ENCODE measurements at regions not wholly inside any gene's neighbourhood (a gene's known extent, or its start where the extent isn't known, plus 50 kb on each side); places are given as distances from the start of the nearest gene placed in this dataset.
"Not testable (repeated sequence)": the region's sequence is repeated elsewhere in the genome, so short reads cannot be mapped to it uniquely, and the experiment has no call there.

DNA sequence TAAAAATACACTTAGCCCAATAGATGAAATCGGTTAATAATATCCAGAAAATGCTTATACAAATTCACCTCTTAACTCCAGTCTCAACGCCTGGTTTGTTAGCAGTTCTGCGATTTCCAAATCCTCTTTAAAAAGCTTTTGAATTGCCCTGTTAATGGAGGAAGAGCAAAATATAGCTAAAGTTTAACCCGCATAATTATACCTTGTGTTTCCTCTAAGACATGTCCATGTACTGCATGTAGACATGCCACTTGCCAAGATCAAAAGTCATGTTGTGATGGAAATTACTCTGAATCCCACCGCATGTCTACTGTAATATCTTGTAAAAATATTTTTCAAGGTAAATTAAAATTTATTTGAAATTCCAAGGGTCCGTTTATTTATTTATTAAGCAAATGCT is 291.2 kb upstream of the LRP1B start:
- H3K4me3 ChIP-seq (ENCODE audit: low read depth, low read length): no peak overlapping the region
- no peak for DNase-seq (ENCODE audit: low read depth)
- TF ChIP-seq, protein P1, sequence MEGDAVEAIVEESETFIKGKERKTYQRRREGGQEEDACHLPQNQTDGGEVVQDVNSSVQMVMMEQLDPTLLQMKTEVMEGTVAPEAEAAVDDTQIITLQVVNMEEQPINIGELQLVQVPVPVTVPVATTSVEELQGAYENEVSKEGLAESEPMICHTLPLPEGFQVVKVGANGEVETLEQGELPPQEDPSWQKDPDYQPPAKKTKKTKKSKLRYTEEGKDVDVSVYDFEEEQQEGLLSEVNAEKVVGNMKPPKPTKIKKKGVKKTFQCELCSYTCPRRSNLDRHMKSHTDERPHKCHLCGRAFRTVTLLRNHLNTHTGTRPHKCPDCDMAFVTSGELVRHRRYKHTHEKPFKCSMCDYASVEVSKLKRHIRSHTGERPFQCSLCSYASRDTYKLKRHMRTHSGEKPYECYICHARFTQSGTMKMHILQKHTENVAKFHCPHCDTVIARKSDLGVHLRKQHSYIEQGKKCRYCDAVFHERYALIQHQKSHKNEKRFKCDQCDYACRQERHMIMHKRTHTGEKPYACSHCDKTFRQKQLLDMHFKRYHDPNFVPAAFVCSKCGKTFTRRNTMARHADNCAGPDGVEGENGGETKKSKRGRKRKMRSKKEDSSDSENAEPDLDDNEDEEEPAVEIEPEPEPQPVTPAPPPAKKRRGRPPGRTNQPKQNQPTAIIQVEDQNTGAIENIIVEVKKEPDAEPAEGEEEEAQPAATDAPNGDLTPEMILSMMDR (IDR thresholded peaks at IDR 0.05; ENCODE audit: low read depth, low read length, missing control alignments): no peak

DNA sequence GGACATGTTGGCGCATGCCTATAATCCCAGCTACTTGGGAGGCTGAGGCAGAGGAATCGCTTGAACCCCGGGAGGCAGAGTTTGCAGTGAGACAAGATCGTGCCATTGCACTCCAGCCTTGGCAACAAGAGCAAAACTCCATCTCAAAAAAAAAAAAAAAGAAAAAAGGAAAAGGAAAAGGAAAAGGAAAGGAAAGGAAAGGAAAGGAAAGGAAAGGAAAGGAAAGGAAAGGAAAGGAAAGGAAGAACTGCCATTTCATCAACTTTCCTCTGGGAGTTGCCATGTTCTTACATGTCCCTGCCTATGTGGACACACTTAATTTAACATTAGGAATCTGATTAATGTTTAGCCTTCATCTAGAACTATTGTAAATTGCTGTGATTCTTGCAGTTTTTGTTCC is 287.9 kb upstream of the LRP1B start:
- not testable (repeated sequence) for DNase-seq (ENCODE audit: low read depth); H3K4me3 ChIP-seq (ENCODE audit: low read depth, low read length)

DNA sequence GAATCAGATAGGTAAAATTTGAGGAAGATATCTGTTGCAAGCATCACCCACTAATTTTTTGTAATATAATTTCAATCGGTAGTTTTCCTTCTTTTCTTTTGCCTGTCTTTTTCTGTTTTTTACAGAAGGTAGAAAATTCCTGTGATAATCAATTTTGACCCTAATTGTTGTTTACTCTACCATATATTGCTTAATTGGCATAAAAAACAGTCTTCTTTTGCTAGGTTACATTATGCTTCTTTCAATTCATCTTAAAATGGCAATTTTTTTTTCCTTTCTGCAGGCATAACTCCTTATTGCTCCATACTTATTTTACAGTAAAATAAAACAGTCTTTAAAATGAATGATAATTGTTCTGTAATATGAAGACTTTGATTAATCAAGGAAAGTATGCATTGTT is 286.2 kb upstream of the LRP1B start:
- TF ChIP-seq, protein P1 (IDR thresholded peaks at IDR 0.05; ENCODE audit: low read depth, low read length, missing control alignments): no peak
- DNase-seq (ENCODE audit: low read depth): no peak
- H3K4me3 ChIP-seq (ENCODE audit: low read depth, low read length): no peak overlapping the region

DNA sequence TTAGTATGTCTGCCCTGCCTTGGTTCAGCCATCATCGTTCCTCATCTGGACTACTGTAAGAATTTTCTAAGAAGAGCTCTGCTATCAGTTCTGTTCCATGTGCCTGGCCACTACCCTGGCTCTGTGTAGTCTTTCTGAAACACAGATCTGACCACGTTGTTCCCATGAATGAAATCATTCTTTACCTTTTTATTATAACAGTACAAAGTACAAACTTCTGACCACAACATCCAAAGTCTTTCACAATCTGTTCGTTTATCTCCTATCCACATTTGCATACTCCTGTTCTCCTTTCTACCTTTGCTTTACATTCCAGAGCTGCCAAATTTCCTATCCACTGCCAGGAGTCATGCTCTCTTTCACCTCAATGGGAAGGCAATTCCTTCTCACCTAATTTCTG is 284.6 kb upstream of the LRP1B start:
- TF ChIP-seq, protein P1 (IDR thresholded peaks at IDR 0.05; ENCODE audit: low read depth, low read length, missing control alignments): no peak
- H3K4me3 ChIP-seq (ENCODE audit: low read depth, low read length): no peak overlapping the region
- no peak for DNase-seq (ENCODE audit: low read depth)

DNA sequence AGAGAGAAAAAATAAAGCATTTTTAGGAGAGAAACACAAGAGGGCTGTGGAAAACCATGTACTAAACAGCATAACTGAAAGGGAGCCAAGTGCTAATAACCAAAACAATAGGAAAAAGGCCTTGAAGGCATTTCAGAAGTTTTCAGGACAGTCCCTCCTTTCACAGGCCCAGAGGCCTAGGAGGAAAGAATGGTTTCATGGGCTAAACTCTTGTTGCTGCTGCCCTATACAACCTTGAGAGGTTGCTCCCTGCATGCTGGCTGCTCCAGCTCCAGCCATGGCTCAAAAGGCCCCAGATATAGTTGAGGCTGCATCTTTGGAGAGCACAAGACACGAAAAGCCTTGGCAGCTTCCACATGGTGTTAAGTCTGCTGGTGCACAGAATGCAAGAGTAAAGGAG is 267.4 kb upstream of the LRP1B start:
- no peak for DNase-seq (ENCODE audit: low read depth)
- TF ChIP-seq, protein P1 (IDR thresholded peaks at IDR 0.05; ENCODE audit: low read depth, low read length, missing control alignments): no peak
- H3K4me3 ChIP-seq (ENCODE audit: low read depth, low read length): no peak overlapping the region

DNA sequence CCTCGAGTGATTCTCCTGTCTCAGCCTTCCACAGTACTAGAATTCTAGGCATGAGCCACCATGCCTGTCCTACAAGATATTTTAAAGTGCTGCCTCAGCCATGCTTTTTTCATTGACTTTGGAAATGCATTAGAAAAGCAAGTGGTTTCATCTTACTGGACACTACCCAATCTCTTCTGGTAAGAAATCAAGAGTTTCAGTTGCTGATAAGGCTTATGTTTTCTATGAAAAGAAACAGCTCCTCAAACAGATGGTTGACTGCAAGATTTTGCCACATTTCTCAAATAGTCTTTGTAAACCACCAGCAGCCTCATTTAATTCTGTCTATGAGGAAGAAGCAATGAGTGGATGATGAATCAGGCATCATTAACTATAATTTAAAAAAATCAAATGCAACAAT is 264.5 kb upstream of the LRP1B start:
- no peak overlapping the region for H3K4me3 ChIP-seq (ENCODE audit: low read depth, low read length)
- TF ChIP-seq, protein P1 (IDR thresholded peaks at IDR 0.05; ENCODE audit: low read depth, low read length, missing control alignments): no peak
- no peak for DNase-seq (ENCODE audit: low read depth)

DNA sequence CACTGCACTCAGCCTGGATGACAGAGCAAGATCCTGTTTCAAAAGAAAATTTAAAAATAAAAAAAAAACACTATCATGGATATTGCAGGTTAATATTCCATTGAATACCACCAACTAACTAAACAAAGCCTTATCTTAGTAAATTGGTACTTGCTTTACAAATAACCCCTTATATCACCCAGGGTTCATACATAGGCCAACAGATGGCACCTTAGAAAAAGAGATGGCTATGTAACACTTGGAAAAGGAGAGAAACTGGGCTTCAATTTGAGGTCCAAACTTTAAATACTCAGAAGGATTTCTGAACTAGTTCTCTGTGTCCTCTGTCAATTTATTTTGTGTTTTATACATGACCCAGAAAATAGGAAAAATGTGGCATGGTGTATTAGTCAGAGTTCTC is 249.6 kb upstream of the LRP1B start:
- no peak for DNase-seq (ENCODE audit: low read depth)
- no peak overlapping the region for H3K4me3 ChIP-seq (ENCODE audit: low read depth, low read length)
- TF ChIP-seq, protein P1 (IDR thresholded peaks at IDR 0.05; ENCODE audit: low read depth, low read length, missing control alignments): no peak

DNA sequence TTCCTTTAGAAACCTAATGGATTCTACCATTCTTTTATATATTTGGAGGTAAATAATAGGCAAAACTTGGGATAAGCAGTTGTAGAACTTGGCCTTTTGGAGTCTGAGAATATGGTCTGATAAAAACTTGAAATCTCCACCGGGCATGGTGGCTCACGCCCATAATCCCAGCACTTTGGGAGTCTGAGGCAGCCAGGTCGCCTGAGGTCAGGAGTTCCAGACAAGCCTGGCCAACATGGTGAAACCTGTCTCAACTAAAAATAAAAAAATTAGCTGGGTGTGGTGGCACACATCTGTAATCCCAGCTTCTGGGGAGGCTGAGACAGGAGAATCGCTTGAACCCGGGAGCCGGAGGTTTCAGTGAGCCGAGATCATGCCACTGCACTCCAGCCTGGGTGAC is 231.3 kb upstream of the LRP1B start:
- DNase-seq (ENCODE audit: low read depth); H3K4me3 ChIP-seq (ENCODE audit: low read depth, low read length): not testable (repeated sequence)

All from GM12864 (cell line).